ENCODE measurements at regions not wholly inside any gene's neighbourhood (a gene's known extent, or its start where the extent isn't known, plus 50 kb on each side); places are given as distances from the start of the nearest gene placed in this dataset.
"Not testable (repeated sequence)": the region's sequence is repeated elsewhere in the genome, so short reads cannot be mapped to it uniquely, and the experiment has no call there.

GRCh38 chr14:84298663-84299195, 1231.2 kb upstream of the FLRT2 start:
- DNase-seq = no peak

GRCh38 chr14:84303140-84303539, 1226.8 kb upstream of the FLRT2 start:
- no peak for DNase-seq

- no peak for DNase-seq
Measured at GRCh38 chr14:84312551-84312950, 1217.4 kb upstream of the FLRT2 start.

- DNase-seq = no peak
Measured at GRCh38 chr14:84323450-84323849, 1206.5 kb upstream of the FLRT2 start.

GRCh38 chr14:84323978-84324377, 1206.0 kb upstream of the FLRT2 start:
- DNase-seq = no peak

GRCh38 chr14:84336433-84336832, 1193.5 kb upstream of the FLRT2 start:
- no peak for DNase-seq

GRCh38 chr14:84340938-84341337, 1189.0 kb upstream of the FLRT2 start:
- DNase-seq = no peak

GRCh38 chr14:84341867-84342266, 1188.1 kb upstream of the FLRT2 start:
- not testable (repeated sequence) for DNase-seq

GRCh38 chr14:84343656-84344055, 1186.3 kb upstream of the FLRT2 start:
- no peak for DNase-seq

GRCh38 chr14:84351646-84352045, 1178.3 kb upstream of the FLRT2 start:
- no peak for DNase-seq

GRCh38 chr14:84361476-84361875, 1168.5 kb upstream of the FLRT2 start:
- DNase-seq = no peak

GRCh38 chr14:84375235-84375634, 1154.7 kb upstream of the FLRT2 start:
- DNase-seq = no peak

- DNase-seq = no peak
Measured at GRCh38 chr14:84390010-84390409, 1139.9 kb upstream of the FLRT2 start.

- no peak for DNase-seq
Measured at GRCh38 chr14:84397631-84398030, 1132.3 kb upstream of the FLRT2 start.

- DNase-seq = no peak
Measured at GRCh38 chr14:84399296-84399910, 1130.5 kb upstream of the FLRT2 start.

GRCh38 chr14:84401631-84402030, 1128.3 kb upstream of the FLRT2 start:
- DNase-seq = no peak

- DNase-seq = no peak
Measured at GRCh38 chr14:84403585-84403984, 1126.4 kb upstream of the FLRT2 start.

- no peak for DNase-seq
Measured at GRCh38 chr14:84404246-84404645, 1125.7 kb upstream of the FLRT2 start.

- no peak for DNase-seq
Measured at GRCh38 chr14:84409435-84409834, 1120.5 kb upstream of the FLRT2 start.

- no peak for DNase-seq
Measured at GRCh38 chr14:84410344-84410743, 1119.6 kb upstream of the FLRT2 start.

- no peak for DNase-seq
Measured at GRCh38 chr14:84420221-84420620, 1109.7 kb upstream of the FLRT2 start.

- DNase-seq = no peak
Measured at GRCh38 chr14:84421621-84422020, 1108.3 kb upstream of the FLRT2 start.

- no peak for DNase-seq
Measured at GRCh38 chr14:84425968-84426367, 1104.0 kb upstream of the FLRT2 start.

- no peak for DNase-seq
Measured at GRCh38 chr14:84432676-84433075, 1097.3 kb upstream of the FLRT2 start.

GRCh38 chr14:84433961-84434360, 1096.0 kb upstream of the FLRT2 start:
- no peak for DNase-seq
